Endodermal cell (in vitro differentiated cells): ENCODE measurements at regions not wholly inside any gene's neighbourhood (a gene's known extent, or its start where the extent isn't known, plus 50 kb on each side); places are given as distances from the start of the nearest gene placed in this dataset.
"Not testable (repeated sequence)": the region's sequence is repeated elsewhere in the genome, so short reads cannot be mapped to it uniquely, and the experiment has no call there.

ENCODE experiments used
- DNase-seq: peaks from one replicate; pipeline ENCODE4 v3.0.0-alpha.2; 2017
- H3K27ac ChIP-seq: 2 replicates; pipeline ENCODE4 v1.5.1; 2013; ENCODE audit warnings: mild to moderate bottlenecking, low read depth, low read length, moderate library complexity
- H3K27me3 ChIP-seq: 2 replicates; pipeline ENCODE4 v1.6.1; 2013; ENCODE audit warnings: mild to moderate bottlenecking, low read length, moderate library complexity; ENCODE audit not compliant: insufficient read depth, control insufficient read depth, poor library complexity, severe bottlenecking
- H3K36me3 ChIP-seq: 2 replicates; pipeline ENCODE4 v1.7.0; 2013; ENCODE audit warnings: mild to moderate bottlenecking, low read length, moderate library complexity; ENCODE audit not compliant: control insufficient read depth, insufficient read depth
- H3K4me1 ChIP-seq: one replicate; pipeline ENCODE4 v1.7.0; 2013; ENCODE audit warnings: low read length; ENCODE audit not compliant: control insufficient read depth, insufficient read depth
- H3K4me3 ChIP-seq: 2 replicates; pipeline ENCODE4 v1.5.1; 2013; ENCODE audit warnings: mild to moderate bottlenecking, low read length, moderate library complexity
- H3K9ac ChIP-seq: 2 replicates; pipeline ENCODE4 v1.6.1; 2013; ENCODE audit warnings: mild to moderate bottlenecking, low read length, moderate library complexity; ENCODE audit not compliant: poor library complexity, severe bottlenecking; ENCODE audit errors: extremely low read depth
- H3K9me3 ChIP-seq: 2 replicates; pipeline ENCODE4 v1.6.1; 2013; ENCODE audit warnings: mild to moderate bottlenecking, low read length, moderate library complexity; ENCODE audit not compliant: control insufficient read depth
- H3K27ac Mint-ChIP-seq: 2 replicates; pipeline ENCODE4 v1.8.0; 2020; ENCODE audit warnings: mixed read lengths
- H3K27me3 Mint-ChIP-seq: 2 replicates; pipeline ENCODE4 v1.8.0; 2021; ENCODE audit warnings: mild to moderate bottlenecking, mixed read lengths; ENCODE audit not compliant: insufficient read depth
- H3K36me3 Mint-ChIP-seq: 2 replicates; pipeline ENCODE4 v1.8.0; 2020; ENCODE audit warnings: low read depth, mixed read lengths
- H3K4me1 Mint-ChIP-seq: 2 replicates; pipeline ENCODE4 v1.8.0; 2020; ENCODE audit warnings: mixed read lengths
- H3K4me3 Mint-ChIP-seq: 2 replicates; pipeline ENCODE4 v1.8.0; 2020; ENCODE audit warnings: mild to moderate bottlenecking, moderate library complexity, mixed read lengths
- H3K9me3 Mint-ChIP-seq: 2 replicates; pipeline ENCODE4 v1.8.0; 2020; ENCODE audit warnings: mild to moderate bottlenecking, mixed read lengths
- CTCF ChIP-seq: fragments of 200-600 bp; sonication (generic); conservative IDR thresholded peaks from 2 replicates; pipeline ENCODE4 v1.5.0; 2021; ENCODE audit warnings: antibody characterized with exemption, mild to moderate bottlenecking
- WGBS, 2 experiments: methylation state at CpG; one replicate each; pipeline versions ENCODE4 v1.1.5 to v1.1.7; 2013; ENCODE audit warnings: missing lambda C conversion rate in 2 of 2, mixed read lengths in 1 of 2; ENCODE audit not compliant: insufficient coverage in 1 of 2, insufficient read length in 1 of 2; 5-methylcytosine and 5-hydroxymethylcytosine counted together

- Histone ChIP-seq H3K36me3 (no peaks in the 10 kb centered on the region), H3K4me1 (peaks cover 5% of the 10 kb centered on the region), H3K27ac (no peak overlapping the region), H3K27me3 (no peaks in the 10 kb centered on the region), H3K9me3 (no peaks in the 10 kb centered on the region), H3K9ac (no peak overlapping the region), H3K4me3 (no peak overlapping the region)
- no peak overlapping the region for H3K27ac Mint-ChIP-seq
- peaks cover 7% of the 10 kb centered on the region for H3K4me1 Mint-ChIP-seq
- whole genome bisulfite sequencing, 2 experiments = 80 to 88% methylated on average over 2 to 4 of the region's 4 CpGs
- no peak overlapping the region for H3K4me3 Mint-ChIP-seq
- DNase-seq = no peak
- peaks cover 5% of the 10 kb centered on the region for H3K9me3 Mint-ChIP-seq
- TF ChIP-seq CTCF = no peak
- no peaks in the 10 kb centered on the region for H3K27me3 Mint-ChIP-seq
- H3K36me3 Mint-ChIP-seq = no peaks in the 10 kb centered on the region
Measured at GRCh38 chr1:213457186-213457585, 406.1 kb downstream of the RPS6KC1 start.

GRCh38 chr1:213457733-213458132 is 406.7 kb downstream of the RPS6KC1 start:
- H3K4me1 Mint-ChIP-seq = peaks cover 2% of the 10 kb centered on the region
- no peak for TF ChIP-seq CTCF
- no peak for DNase-seq
- Histone ChIP-seq H3K27me3 (no peaks in the 10 kb centered on the region), H3K36me3 (no peaks in the 10 kb centered on the region), H3K9ac (no peak overlapping the region), H3K27ac (no peak overlapping the region), H3K9me3 (no peaks in the 10 kb centered on the region), H3K4me3 (no peak overlapping the region), H3K4me1 (no peaks in the 10 kb centered on the region)
- no peaks in the 10 kb centered on the region for H3K27me3 Mint-ChIP-seq
- H3K36me3 Mint-ChIP-seq = no peaks in the 10 kb centered on the region
- H3K27ac Mint-ChIP-seq = no peak overlapping the region
- H3K4me3 Mint-ChIP-seq = no peak overlapping the region
- peaks cover 5% of the 10 kb centered on the region for H3K9me3 Mint-ChIP-seq
- 93% methylated on average over 2 of the region's 2 CpGs; no CpG with 5 or more reads in 1 of the 2 experiments for WGBS, 2 experiments

- not testable (repeated sequence) for H3K36me3 Mint-ChIP-seq, DNase-seq, H3K27ac ChIP-seq, H3K4me3 ChIP-seq, H3K9ac ChIP-seq, H3K4me1 ChIP-seq, H3K4me3 Mint-ChIP-seq, H3K9me3 Mint-ChIP-seq, H3K27ac Mint-ChIP-seq, H3K27me3 Mint-ChIP-seq, H3K36me3 ChIP-seq, H3K27me3 ChIP-seq, H3K4me1 Mint-ChIP-seq, H3K9me3 ChIP-seq
- 84% methylated on average over 3 of the region's 3 CpGs; no CpG with 5 or more reads in 1 of the 2 experiments for WGBS, 2 experiments
Measured at GRCh38 chr1:213462374-213462773, 411.3 kb downstream of the RPS6KC1 start.

- H3K36me3 ChIP-seq = no peaks in the 10 kb centered on the region
- Mint-ChIP-seq H3K4me1 (no peaks in the 10 kb centered on the region), H3K27me3 (peaks cover 3% of the 10 kb centered on the region), H3K27ac (no peak overlapping the region), H3K36me3 (no peaks in the 10 kb centered on the region), H3K4me3 (no peak overlapping the region), H3K9me3 (no peaks in the 10 kb centered on the region)
- no peak overlapping the region for H3K27ac ChIP-seq
- 80 to 84% methylated on average over 1 to 2 of the region's 2 CpGs for WGBS, 2 experiments
- no peak overlapping the region for H3K9ac ChIP-seq
- H3K27me3 ChIP-seq = no peaks in the 10 kb centered on the region
- TF ChIP-seq CTCF = no peak
- DNase-seq = no peak
- no peaks in the 10 kb centered on the region for H3K4me1 ChIP-seq
- H3K9me3 ChIP-seq = no peaks in the 10 kb centered on the region
- H3K4me3 ChIP-seq = no peak overlapping the region
Measured at GRCh38 chr1:213464786-213465460, 413.9 kb downstream of the RPS6KC1 start.
